BJ (cell line): ENCODE measurements at regions not wholly inside any gene's neighbourhood (a gene's known extent, or its start where the extent isn't known, plus 50 kb on each side); places are given as distances from the start of the nearest gene placed in this dataset.

Experiments
- CTCF ChIA-PET: fragments of 350-600 bp; formaldehyde crosslinking; extraction: SDS; loops from one replicate; lab custom pipeline; 2021; ENCODE audit warnings: antibody characterized with exemption, inconsistent platforms; lab: Yijun Ruan, JAX
- POLR2A ChIA-PET: fragments of 300-600 bp; sonication (Branson Sonifier 250); formaldehyde crosslinking; extraction: SDS; loops from one replicate; lab custom pipeline; 2021; ENCODE audit warnings: antibody characterized with exemption; lab: Charles Lee
- DNase-seq: peaks from one replicate; pipeline ENCODE4 v3.0.0-alpha.2; 2011; ENCODE audit warnings: low read depth
- H3K27me3 ChIP-seq: 2 replicates; pipeline ENCODE4 v1.6.0; 2011; ENCODE audit warnings: low read length; ENCODE audit not compliant: control insufficient read depth, insufficient read depth
- H3K36me3 ChIP-seq: 2 replicates; pipeline ENCODE4 v1.5.1; 2011; ENCODE audit warnings: low read length; ENCODE audit not compliant: control insufficient read depth, insufficient read depth
- H3K4me3 ChIP-seq: 2 replicates; pipeline ENCODE4 v1.5.1; 2011; ENCODE audit warnings: low read depth, mild to moderate bottlenecking, control low read depth, low read length
- TF ChIP-seq, protein P1 (sequence below): IDR thresholded peaks from 2 replicates; pipeline ENCODE4 v1.5.1; 2011; ENCODE audit warnings: low read depth, mild to moderate bottlenecking, control low read depth, inconsistent platforms, low read length, moderate library complexity; ENCODE audit not compliant: insufficient read depth

DNA sequence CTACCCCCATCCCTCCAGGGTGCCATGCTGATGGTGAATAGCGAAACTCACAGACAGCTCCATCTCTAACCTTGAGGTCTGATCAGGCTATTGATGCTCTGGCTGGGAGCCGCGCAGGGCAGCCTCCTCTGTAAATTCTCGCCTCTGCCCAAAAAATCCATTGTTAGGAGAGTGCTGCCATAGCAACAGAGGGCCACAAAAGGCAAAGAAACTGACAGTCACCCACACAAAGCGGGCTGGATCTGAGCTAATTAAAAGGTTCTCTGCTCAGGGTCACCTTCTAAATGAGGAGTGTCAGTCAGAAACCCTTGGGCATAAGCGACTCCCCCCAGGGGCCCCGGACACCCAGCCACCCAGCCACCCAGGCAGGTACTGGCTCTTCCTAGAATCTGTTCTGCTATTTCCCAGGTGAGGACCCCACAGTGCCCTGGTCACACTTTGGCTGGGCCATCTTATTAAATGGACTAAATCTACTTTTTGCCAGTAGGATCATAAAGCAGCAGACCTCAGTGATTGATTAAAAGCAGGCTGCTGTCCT lies 126.7 kb downstream of the MED10 start:
- ChIA-PET CTCF (no interaction called here), POLR2A (no interaction called here)
- TF ChIP-seq, protein P1, sequence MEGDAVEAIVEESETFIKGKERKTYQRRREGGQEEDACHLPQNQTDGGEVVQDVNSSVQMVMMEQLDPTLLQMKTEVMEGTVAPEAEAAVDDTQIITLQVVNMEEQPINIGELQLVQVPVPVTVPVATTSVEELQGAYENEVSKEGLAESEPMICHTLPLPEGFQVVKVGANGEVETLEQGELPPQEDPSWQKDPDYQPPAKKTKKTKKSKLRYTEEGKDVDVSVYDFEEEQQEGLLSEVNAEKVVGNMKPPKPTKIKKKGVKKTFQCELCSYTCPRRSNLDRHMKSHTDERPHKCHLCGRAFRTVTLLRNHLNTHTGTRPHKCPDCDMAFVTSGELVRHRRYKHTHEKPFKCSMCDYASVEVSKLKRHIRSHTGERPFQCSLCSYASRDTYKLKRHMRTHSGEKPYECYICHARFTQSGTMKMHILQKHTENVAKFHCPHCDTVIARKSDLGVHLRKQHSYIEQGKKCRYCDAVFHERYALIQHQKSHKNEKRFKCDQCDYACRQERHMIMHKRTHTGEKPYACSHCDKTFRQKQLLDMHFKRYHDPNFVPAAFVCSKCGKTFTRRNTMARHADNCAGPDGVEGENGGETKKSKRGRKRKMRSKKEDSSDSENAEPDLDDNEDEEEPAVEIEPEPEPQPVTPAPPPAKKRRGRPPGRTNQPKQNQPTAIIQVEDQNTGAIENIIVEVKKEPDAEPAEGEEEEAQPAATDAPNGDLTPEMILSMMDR, result no peak
- DNase-seq, result no peak
- H3K36me3 ChIP-seq, result no peaks in the 10 kb centered on the region
- no peak overlapping the region for H3K4me3 ChIP-seq
- H3K27me3 ChIP-seq, result no peaks in the 10 kb centered on the region

DNA sequence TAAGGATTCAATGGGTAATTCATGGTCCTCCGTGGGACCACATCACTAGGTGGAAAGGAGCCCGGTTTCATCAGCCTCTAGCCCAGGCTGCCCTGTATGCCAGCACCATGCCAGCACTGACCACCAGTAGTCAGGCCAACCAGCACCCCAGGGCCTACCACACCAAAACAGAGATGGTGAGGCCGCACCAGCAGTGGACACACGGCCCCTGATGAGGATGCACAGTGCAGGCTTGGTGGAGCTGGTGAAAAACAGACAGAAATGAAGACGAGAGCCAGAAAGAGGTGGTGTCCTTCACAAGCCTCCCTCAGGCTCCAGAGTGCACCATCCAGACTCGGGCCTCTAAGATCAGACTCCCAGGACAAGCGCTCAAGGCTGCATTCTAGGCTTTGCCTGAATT lies 128.2 kb downstream of the MED10 start:
- Histone ChIP-seq H3K27me3 (no peaks in the 10 kb centered on the region), H3K36me3 (no peaks in the 10 kb centered on the region), H3K4me3 (no peak overlapping the region)
- TF ChIP-seq, protein P1, result no peak
- ChIA-PET CTCF (no interaction called here), POLR2A (no interaction called here)
- DNase-seq, result no peak

DNA sequence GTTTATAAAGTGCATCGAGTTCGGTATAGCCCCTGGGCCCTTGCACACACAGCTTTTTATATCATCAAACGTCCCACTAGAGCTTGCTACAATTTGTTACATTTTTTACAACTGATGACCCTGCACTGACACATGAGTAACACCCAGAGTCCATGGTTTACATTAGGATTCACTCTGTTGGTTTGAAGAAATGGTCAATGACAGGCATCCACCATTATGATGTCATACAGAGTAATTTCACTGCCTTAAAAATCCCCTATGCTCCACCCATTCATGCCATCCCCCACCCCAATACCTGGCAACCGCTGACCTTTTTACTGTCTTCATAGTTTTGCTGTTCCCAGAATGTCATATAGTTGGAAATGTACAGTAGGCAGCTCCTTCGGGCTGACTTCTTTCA lies 130.2 kb downstream of the MED10 start:
- Histone ChIP-seq H3K27me3 (no peaks in the 10 kb centered on the region), H3K4me3 (no peak overlapping the region), H3K36me3 (no peaks in the 10 kb centered on the region)
- DNase-seq, result no peak
- CTCF ChIA-PET, result no interaction called here
- TF ChIP-seq, protein P1, result no peak
- POLR2A ChIA-PET, result no interaction called here

DNA sequence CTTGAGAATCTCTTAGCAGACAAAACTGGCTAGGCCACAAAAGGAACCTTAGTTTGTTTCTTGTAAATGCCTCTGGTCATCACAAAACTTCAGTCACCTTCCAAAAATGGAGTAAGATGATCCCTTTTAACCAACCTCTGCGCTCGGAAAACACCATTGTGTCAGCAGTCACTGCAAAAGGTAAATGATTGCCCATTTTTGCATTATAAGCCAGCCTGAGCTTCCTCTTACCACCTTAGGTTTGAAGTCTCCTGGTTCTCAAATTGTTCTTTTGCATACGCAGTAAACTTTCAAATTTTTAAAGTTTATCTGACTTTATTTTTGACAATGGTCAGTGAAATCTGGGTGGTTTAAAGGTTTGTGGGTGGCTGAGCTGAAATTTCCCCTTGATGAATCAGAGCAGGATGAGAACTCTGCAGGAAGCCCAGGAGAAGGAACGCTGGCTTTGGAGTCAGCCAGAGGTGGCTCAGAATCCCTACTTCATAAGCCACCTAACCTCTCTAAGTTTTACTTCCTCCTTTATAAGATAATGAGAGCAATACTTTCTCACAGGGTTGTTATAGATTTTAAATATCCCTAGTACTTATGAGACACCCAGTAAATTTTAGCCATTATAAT lies 131.4 kb downstream of the MED10 start:
- CTCF ChIA-PET, result interaction anchor here (0.8 kb wide), 1 partner anchor 12 kb away, joined by 3 read pairs; no protein-coding TSS in a partner anchor
- POLR2A ChIA-PET, result no interaction called here
- DNase-seq, result no peak
- TF ChIP-seq, protein P1, result no peak
- no peaks in the 10 kb centered on the region for H3K36me3 ChIP-seq
- no peaks in the 10 kb centered on the region for H3K27me3 ChIP-seq
- no peak overlapping the region for H3K4me3 ChIP-seq

DNA sequence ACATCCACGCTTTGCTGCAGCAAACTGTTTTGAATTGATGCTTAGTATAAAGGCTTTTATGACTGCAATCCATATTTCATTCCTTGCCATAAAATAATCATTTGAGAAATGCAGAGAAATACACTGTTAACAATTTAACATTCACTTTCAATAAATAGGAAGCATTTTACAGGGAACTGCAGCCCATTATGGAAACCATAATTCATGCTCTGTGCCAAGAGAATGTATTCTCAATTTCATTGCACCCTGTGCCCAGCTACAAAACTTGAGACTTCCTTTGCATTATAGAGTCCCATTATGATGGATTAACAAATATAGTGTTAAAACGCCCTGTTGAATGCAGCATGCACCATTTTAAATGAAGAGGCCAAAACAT lies 134.0 kb downstream of the MED10 start:
- TF ChIP-seq, protein P1, result no peak
- CTCF ChIA-PET, result no interaction called here
- no peak overlapping the region for H3K4me3 ChIP-seq
- H3K36me3 ChIP-seq, result no peaks in the 10 kb centered on the region
- DNase-seq, result no peak
- POLR2A ChIA-PET, result no interaction called here
- no peaks in the 10 kb centered on the region for H3K27me3 ChIP-seq
